SU-DHL-6 (cell line): ENCODE measurements at regions not wholly inside any gene's neighbourhood (a gene's known extent, or its start where the extent isn't known, plus 50 kb on each side); places are given as distances from the start of the nearest gene placed in this dataset.
"Not testable (repeated sequence)": the region's sequence is repeated elsewhere in the genome, so short reads cannot be mapped to it uniquely, and the experiment has no call there.

Experiments used
- CTCF ChIP-seq: fragments of 200-600 bp; sonication (generic); IDR thresholded peaks from one replicate; pipeline ENCODE4 v1.5.1; 2017; ENCODE audit warnings: antibody characterized with exemption, mild to moderate bottlenecking, low read length, moderate library complexity; ENCODE audit not compliant: insufficient read depth, poor library complexity, severe bottlenecking
- EZH2phosphoT487 ChIP-seq: fragments of 200-600 bp; sonication (generic), shearing (Covaris generic); conservative IDR thresholded peaks from 2 replicates; pipeline ENCODE4 v1.6.1; 2018; ENCODE audit warnings: mild to moderate bottlenecking, antibody characterized with exemption, low read length, moderate library complexity, mixed read lengths

GRCh38 chr17:68116211-68116610, 80.7 kb downstream of the KPNA2 start:
- not testable (repeated sequence) for TF ChIP-seq CTCF, EZH2phosphoT487
